Suprapubic skin (tissue), 4 donors: ENCODE measurements at regions not wholly inside any gene's neighbourhood (a gene's known extent, or its start where the extent isn't known, plus 50 kb on each side); places are given as distances from the start of the nearest gene placed in this dataset.

Experiments
- DNase-seq, 2 donors: peaks; one replicate each; pipeline ENCODE4 v3.0.0-alpha.2; 2019; ENCODE audit warnings: low spot score in 2 of 2
- H3K27ac ChIP-seq: fragments of 200-600 bp; sonication (generic); one replicate; pipeline ENCODE4 v1.5.1; 2019
- H3K27me3 ChIP-seq: fragments of 200-600 bp; sonication (generic); one replicate; pipeline ENCODE4 v1.5.1; 2019
- H3K36me3 ChIP-seq: fragments of 200-600 bp; sonication (generic); one replicate; pipeline ENCODE4 v1.5.1; 2019
- H3K4me1 ChIP-seq: fragments of 200-600 bp; sonication (generic); one replicate; pipeline ENCODE4 v1.5.1; 2019
- H3K4me3 ChIP-seq: fragments of 200-600 bp; sonication (generic); one replicate; pipeline ENCODE4 v1.5.1; 2019; ENCODE audit warnings: mild to moderate bottlenecking
- H3K9me3 ChIP-seq: fragments of 200-600 bp; sonication (generic); one replicate; pipeline ENCODE4 v1.5.1; 2019
- EP300 ChIP-seq: sonication (generic); formaldehyde crosslinking; IDR thresholded peaks from one replicate; pipeline ENCODE4 v1.6.1; 2017; ENCODE audit warnings: antibody characterized with exemption
- POLR2A ChIP-seq, 2 donors: fragments of 450-650 bp; IDR thresholded peaks; one replicate each; pipeline ENCODE4 v1.6.1; 2017; ENCODE audit warnings: antibody characterized with exemption in 2 of 2, mild to moderate bottlenecking in 2 of 2, moderate library complexity in 2 of 2
- POLR2AphosphoS5 ChIP-seq, 3 donors: sonication (generic); formaldehyde crosslinking; IDR thresholded peaks; one replicate each; pipeline ENCODE4 v1.6.1; 2017; ENCODE audit warnings: antibody characterized with exemption in 3 of 3
- WGBS: methylation state at CpG from one replicate; pipeline ENCODE4 v1.1.5; 2018; 5-methylcytosine and 5-hydroxymethylcytosine counted together
- TF ChIP-seq, protein P1 (sequence below), 2 donors: fragments of 200-600 bp in 1 of 2; fragments of 450-650 bp in 1 of 2; sonication (generic) in 1 of 2; IDR thresholded peaks; one replicate each; pipeline ENCODE4 v1.5.1; 2016 to 2019; ENCODE audit warnings: antibody characterized with exemption in 2 of 2, mild to moderate bottlenecking in 1 of 2, moderate library complexity in 1 of 2

GRCh38 chr17:14794961-14795360 lies 470.2 kb downstream of the PMP22 start:
- TF ChIP-seq POLR2A (IDR thresholded peaks at IDR 0.05) (no peak), EP300 (no peak), POLR2AphosphoS5 (IDR thresholded peaks at IDR 0.05) (no peak)
- TF ChIP-seq, protein P1, sequence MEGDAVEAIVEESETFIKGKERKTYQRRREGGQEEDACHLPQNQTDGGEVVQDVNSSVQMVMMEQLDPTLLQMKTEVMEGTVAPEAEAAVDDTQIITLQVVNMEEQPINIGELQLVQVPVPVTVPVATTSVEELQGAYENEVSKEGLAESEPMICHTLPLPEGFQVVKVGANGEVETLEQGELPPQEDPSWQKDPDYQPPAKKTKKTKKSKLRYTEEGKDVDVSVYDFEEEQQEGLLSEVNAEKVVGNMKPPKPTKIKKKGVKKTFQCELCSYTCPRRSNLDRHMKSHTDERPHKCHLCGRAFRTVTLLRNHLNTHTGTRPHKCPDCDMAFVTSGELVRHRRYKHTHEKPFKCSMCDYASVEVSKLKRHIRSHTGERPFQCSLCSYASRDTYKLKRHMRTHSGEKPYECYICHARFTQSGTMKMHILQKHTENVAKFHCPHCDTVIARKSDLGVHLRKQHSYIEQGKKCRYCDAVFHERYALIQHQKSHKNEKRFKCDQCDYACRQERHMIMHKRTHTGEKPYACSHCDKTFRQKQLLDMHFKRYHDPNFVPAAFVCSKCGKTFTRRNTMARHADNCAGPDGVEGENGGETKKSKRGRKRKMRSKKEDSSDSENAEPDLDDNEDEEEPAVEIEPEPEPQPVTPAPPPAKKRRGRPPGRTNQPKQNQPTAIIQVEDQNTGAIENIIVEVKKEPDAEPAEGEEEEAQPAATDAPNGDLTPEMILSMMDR (IDR thresholded peaks at IDR 0.05), result no peak

GRCh38 chr17:14793237-14793636 lies 471.9 kb downstream of the PMP22 start:
- TF ChIP-seq, protein P1 (IDR thresholded peaks at IDR 0.05), result no peak
- TF ChIP-seq POLR2A (IDR thresholded peaks at IDR 0.05), result no peak
- TF ChIP-seq POLR2AphosphoS5 (IDR thresholded peaks at IDR 0.05), result no peak
- no peak for TF ChIP-seq EP300
- no peak for DNase-seq
- Histone ChIP-seq H3K27ac (no peak overlapping the region), H3K4me3 (no peak overlapping the region), H3K4me1 (peaks cover 9% of the 10 kb centered on the region), H3K36me3 (no peaks in the 10 kb centered on the region), H3K27me3 (peaks cover 3% of the 10 kb centered on the region), H3K9me3 (no peaks in the 10 kb centered on the region)
- WGBS, result 56% methylated on average over 3 of the region's 3 CpGs

More at GRCh38 chr17:14794961-14795360, 470.2 kb downstream of the PMP22 start:
- Histone ChIP-seq H3K4me1 (peaks cover 9% of the 10 kb centered on the region), H3K9me3 (no peaks in the 10 kb centered on the region), H3K4me3 (no peak overlapping the region), H3K27ac (no peak overlapping the region), H3K27me3 (no peaks in the 10 kb centered on the region), H3K36me3 (no peaks in the 10 kb centered on the region)
- WGBS, result 89% methylated on average over 1 of the region's 1 CpG
- no peak for DNase-seq

DNA sequence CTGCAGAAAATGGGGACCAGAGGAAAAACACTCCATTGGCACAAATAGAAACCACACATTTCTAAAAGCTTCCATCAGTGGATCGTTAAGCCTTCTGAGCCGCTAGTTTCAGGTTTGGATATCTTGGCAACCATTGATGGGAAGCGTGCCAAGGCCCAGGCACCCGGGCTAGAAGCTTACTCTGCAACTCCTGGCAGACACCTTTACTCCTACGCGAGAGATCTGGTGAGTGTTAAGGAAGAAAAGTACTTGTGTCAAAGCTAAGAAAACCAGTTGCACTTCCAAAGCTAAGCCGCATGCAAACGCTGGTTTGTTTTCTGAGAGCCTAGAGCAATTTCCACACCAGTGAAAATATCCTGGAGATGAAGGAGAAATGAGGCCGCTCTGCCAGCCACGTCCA lies 472.4 kb downstream of the PMP22 start:
- no peak overlapping the region for H3K27ac ChIP-seq
- no peak for DNase-seq

DNA sequence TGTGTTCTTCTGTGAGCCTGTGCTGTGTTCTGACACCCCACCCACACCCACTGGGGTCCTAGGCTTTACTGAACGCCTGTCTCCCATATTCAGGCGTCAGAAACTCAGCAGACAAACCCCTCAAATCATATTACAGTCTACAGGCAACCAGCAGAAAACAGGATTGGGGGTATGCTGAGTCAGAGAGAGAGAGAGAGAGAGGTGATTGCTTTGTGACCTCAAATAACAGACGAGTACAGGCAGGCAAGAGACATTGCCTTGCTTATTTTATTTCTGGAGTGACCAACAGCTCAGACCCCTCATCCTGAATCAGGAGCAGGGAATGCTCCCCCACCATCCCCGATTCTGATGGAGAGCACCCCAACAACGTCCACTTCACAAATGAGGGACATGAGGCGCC lies 473.9 kb downstream of the PMP22 start:
- TF ChIP-seq EP300 (no peak), POLR2AphosphoS5 (IDR thresholded peaks at IDR 0.05) (no peak), POLR2A (IDR thresholded peaks at IDR 0.05) (no peak)
- TF ChIP-seq, protein P1 (IDR thresholded peaks at IDR 0.05), result no peak
- H3K4me3 ChIP-seq, result no peak overlapping the region
- H3K27me3 ChIP-seq, result peaks cover 3% of the 10 kb centered on the region
- H3K36me3 ChIP-seq, result no peaks in the 10 kb centered on the region
- H3K27ac ChIP-seq, result no peak overlapping the region
- no peak for DNase-seq
- peaks cover 9% of the 10 kb centered on the region for H3K4me1 ChIP-seq
- no peaks in the 10 kb centered on the region for H3K9me3 ChIP-seq
- WGBS, result 61% methylated on average over 6 of the region's 6 CpGs

More for the DNA sequence above, 472.4 kb downstream of the PMP22 start:
- H3K27me3 ChIP-seq, result peaks cover 3% of the 10 kb centered on the region
- WGBS, result 48% methylated on average over 10 of the region's 10 CpGs
- H3K4me3 ChIP-seq, result no peak overlapping the region
- H3K4me1 ChIP-seq, result peaks cover 9% of the 10 kb centered on the region
- no peaks in the 10 kb centered on the region for H3K9me3 ChIP-seq
- no peaks in the 10 kb centered on the region for H3K36me3 ChIP-seq
- TF ChIP-seq, protein P1 (IDR thresholded peaks at IDR 0.05), result no peak
- TF ChIP-seq POLR2A (IDR thresholded peaks at IDR 0.05) (no peak), POLR2AphosphoS5 (IDR thresholded peaks at IDR 0.05) (no peak), EP300 (no peak)

GRCh38 chr17:14790521-14790920 lies 474.6 kb downstream of the PMP22 start:
- peaks cover 9% of the 10 kb centered on the region for H3K4me1 ChIP-seq
- TF ChIP-seq EP300 (no peak), POLR2AphosphoS5 (IDR thresholded peaks at IDR 0.05) (no peak)
- no peak overlapping the region for H3K27ac ChIP-seq
- peaks cover 3% of the 10 kb centered on the region for H3K27me3 ChIP-seq
- no peaks in the 10 kb centered on the region for H3K36me3 ChIP-seq
- H3K4me3 ChIP-seq, result no peak overlapping the region
- no peaks in the 10 kb centered on the region for H3K9me3 ChIP-seq
- WGBS, result 54% methylated on average over 4 of the region's 4 CpGs
- no peak for DNase-seq
